Uterus (tissue), 2 donors: ENCODE measurements at regions not wholly inside any gene's neighbourhood (a gene's known extent, or its start where the extent isn't known, plus 50 kb on each side); places are given as distances from the start of the nearest gene placed in this dataset.

ENCODE experiments used
- CTCF ChIP-seq, 4 experiments: fragments of 200-600 bp in 2 of 4; fragments of 450-650 bp in 2 of 4; sonication (generic) in 2 of 4; IDR thresholded peaks; one replicate each; pipeline ENCODE4 v1.5.1; 2016 to 2019; ENCODE audit warnings: antibody characterized with exemption in 4 of 4, mild to moderate bottlenecking in 2 of 4, moderate library complexity in 1 of 4
- POLR2A ChIP-seq, 2 donors: fragments of 450-650 bp; IDR thresholded peaks; one replicate each; pipeline ENCODE4 v1.6.1; 2016; ENCODE audit warnings: antibody characterized with exemption in 2 of 2, mild to moderate bottlenecking in 1 of 2, moderate library complexity in 1 of 2

GRCh38 chr1:219292999-219293398 lies 119.3 kb downstream of the LYPLAL1 start:
- TF ChIP-seq CTCF (IDR thresholded peaks at IDR 0.05) = no peak
- TF ChIP-seq POLR2A (IDR thresholded peaks at IDR 0.05) = no peak
